ENCODE measurements at regions not wholly inside any gene's neighbourhood (a gene's known extent, or its start where the extent isn't known, plus 50 kb on each side); places are given as distances from the start of the nearest gene placed in this dataset.

GRCh38 chr2:17388798-17389197 is 129.4 kb downstream of the RAD51AP2 start:
- no peak for TF ChIP-seq ZNF274 (IDR thresholded peaks at IDR 0.05; ENCODE audit: low read depth, low read length)
- TF ChIP-seq YY1 (IDR thresholded peaks at IDR 0.05; ENCODE audit: insufficient read depth, insufficient read length), result no peak
- TF ChIP-seq SUZ12 (IDR thresholded peaks at IDR 0.05; ENCODE audit: extremely low read depth, insufficient read depth, insufficient read length), result no peak

Data from NT2/D1 (cell line).